ENCODE measurements at regions not wholly inside any gene's neighbourhood (a gene's known extent, or its start where the extent isn't known, plus 50 kb on each side); places are given as distances from the start of the nearest gene placed in this dataset.

DNA sequence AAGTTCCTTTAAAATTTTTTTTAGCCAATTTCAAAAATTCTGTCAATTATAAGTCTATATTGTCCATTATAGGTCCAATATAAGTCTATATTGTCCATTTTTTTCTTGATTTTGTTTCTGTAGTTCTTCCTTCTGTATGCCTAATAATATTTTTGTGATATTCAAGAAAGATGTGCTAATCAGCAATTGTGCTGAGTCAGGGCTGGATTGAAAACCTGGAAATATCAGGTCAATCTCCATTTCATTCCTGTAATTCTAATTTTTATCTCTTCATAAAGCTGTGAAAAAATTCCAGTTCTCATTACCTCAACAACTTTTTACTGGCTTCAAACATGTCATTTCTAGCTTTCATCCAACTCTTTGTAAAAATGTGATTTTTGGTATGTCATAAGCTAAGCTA lies 353.7 kb downstream of the SLITRK6 start:
- no peak for DNase-seq

DNA sequence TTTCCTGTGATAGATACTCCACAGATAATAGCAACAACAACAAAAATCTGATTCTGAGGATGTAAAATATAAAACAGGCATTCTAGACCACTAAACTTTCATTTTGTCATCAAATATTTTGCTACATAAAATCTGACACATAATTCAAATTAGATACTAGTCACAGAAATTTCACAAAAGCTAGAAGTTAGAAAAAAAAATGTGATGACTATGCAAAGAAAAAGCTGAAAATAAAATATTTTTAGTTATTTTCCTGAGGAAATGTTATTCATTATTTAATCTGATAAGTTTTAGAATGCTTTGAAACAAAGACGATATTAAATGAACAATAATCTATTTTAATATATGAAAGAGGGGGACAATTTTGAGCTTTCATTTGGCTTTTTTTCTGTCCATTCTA lies 357.2 kb downstream of the SLITRK6 start:
- DNase-seq = no peak

DNA sequence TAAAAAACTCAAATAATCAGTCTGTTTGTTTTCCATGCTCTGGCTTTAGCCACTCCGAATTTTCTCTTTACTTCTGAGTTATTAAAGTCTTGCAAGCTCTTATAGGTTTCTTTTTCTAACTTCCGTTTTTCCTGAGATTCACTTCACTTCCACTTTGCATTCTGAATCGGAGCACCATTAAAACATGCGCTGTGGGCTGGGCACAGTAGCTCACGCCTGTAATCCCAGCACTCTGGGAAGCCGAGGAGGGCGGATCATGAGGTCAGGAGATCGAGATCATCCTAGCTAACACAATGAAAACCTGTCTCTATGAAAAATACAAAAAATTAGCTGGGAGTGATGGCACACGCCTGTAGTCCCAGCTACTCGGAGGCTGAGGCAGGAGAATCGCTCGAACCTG lies 357.9 kb downstream of the SLITRK6 start:
- DNase-seq = no peak

DNA sequence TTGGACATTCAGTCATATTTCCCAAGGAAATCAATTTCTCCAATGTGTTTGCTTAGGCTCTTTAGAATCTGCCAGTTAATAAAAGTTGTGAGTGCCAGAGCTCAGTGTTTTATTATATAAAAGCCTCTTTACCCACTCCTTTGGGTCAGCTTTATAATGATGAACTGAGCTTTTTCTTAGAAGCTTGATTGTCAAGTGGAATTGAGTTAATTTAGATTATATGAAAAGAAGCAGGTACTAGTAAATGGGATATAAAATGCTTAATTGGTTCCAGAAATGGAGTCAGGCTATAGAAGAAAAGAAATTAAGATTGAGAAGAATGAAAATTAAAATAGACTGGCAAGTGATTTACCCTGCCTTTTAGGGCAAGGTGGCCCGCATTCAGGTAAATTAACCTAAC lies 363.2 kb downstream of the SLITRK6 start:
- DNase-seq = no peak

DNA sequence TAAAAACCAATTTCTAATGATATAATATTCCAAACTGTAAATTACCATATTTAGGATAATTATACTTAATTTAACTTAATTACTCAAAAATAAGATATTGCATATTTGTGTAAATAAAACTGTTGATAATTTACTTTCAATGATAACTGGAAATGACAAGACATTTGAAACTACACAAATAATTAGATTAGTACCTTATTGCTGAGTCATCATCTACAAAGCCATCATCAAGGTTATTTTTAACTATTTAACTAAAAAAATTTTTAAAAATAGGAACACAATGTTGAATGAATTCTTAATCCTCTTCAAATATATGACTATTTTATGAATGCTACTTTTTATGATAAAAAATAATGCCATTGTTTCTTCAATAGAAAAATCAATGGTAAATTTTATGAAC lies 364.3 kb downstream of the SLITRK6 start:
- DNase-seq = no peak

DNA sequence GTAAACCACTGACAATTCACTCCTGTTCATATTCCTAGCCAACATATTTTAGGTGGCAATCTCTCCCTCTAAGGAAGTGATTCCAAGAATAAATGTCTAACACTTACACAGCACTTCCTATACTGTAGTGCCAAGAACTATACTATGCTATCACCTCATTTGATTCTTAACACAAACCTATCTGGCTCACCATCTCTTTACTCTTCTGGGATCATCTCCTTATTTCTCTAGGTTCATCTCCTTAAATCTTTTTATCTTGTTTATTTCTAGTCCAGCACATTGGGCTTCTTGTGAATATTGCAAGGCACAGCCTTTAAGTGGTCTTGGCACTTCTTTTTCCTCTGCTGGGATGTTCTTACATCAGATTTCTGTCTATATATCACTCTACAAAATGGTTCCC lies 366.3 kb downstream of the SLITRK6 start:
- DNase-seq = no peak

DNA sequence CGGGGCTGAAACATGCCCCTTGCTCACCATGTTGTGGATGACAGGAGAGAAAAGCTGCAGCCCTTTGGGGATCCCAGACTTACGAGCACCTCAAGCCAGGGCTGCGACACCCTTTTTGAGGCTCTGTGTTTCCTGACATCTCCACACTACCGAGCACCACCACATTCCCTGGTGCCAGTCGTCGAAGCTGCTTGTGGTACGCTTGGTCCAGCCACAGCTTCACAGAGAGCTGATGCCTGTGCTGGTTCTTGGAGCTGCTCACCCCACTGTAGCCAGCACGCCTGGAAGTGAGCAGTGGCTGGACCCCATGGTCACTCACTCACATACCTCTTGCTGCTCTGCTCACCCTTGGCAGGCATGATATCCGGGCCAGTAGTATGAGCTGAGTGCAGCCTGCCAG lies 367.5 kb downstream of the SLITRK6 start:
- DNase-seq = no peak

DNA sequence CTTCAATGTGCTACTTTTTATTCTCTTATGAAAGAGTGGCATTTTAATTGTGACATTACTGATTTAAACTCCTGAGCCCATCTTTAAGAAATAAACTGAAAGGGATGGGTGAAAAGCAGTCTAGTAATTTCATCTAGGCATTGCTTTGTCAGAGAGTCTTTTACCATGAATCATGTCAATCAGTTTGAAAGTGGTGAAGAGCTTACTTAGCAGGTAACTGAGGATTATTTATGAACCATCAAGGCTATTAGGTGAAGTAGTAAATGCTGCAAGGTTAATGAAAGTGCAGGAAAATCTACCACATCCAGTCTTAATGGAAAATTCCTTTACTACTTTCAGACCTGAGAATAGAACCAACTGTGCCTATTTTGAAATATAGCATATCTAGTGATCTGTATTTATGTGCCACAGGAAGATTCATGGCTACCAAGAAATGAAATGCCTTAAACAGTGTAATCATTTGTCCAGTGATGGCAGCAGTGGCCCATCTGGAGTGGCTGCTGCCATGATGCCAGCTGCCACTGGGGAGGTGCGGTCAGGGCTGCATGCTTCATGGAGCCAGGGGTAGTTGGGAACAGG lies 368.9 kb downstream of the SLITRK6 start:
- no peak for DNase-seq

DNA sequence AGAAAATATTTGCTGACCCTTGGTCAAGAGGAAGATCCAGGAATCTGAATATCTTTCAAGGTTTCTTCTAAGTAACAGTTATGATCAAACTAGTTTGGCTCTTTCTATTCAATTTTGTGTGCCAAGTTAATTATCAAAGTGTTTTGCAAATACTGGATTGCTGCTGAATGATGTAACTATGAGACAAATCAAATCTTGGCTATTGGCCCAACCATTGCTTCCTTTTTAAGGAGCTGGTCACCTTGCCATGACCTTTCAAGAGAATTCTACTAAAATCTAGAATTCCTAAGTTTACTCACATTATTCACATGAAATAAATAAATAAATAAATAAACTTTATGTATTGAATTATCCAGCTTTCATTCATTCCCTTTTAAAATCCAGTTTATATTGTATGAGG lies 371.8 kb downstream of the SLITRK6 start:
- no peak for DNase-seq

DNA sequence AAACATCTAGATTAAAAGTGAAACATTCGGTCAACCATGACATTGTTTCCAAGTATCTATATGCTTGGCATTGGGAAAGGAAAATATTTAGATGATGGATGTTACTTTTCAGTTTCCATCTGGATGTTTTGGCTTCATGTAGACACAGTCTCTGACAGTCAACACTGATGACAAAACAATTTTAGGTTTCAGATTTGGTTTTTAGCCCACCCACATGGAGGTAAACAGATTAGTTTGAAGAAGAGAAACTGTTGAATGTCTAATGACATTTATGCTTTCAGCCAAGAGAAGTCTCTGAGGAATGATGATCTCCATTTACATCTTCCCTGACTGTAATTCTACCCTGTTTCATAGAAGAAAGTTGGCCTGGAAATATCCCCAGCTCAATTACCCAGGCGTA lies 379.1 kb downstream of the SLITRK6 start:
- no peak for DNase-seq

DNA sequence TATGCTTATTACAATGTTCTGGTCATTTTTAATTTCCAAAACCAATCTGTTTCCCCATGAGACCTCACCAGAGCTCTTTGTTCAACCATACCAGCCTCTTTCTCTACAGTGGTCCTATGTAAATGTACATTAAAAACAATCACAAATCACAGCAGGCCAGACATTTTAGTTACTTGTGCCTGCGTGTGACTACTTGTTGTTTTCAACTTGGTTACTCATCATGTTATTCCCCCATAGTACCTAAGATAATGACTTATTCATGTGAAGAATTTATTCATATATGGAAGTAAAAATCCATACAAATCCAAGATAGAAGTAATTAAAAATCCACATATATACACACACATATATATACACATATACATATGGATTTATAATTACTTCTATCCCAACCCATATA lies 379.6 kb downstream of the SLITRK6 start:
- no peak for DNase-seq

DNA sequence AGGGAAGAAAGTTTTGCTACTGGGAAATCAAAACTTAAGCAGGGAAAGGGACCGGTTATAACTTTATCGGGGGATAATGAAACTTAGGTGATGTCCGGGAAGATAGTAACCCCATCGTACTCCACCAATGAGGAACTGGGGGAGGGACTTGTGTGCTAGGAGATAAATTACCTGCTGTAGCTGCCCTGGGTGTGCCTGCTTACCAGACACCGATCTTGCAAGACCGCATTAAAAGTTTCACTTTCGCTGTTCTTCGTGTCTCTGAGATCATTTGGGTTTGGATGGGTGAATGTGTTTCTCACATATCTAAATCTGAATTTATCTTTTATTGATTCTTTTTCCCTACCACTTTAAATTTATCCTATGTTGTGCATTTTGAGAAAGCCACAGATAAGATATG lies 381.4 kb downstream of the SLITRK6 start:
- no peak for DNase-seq

DNA sequence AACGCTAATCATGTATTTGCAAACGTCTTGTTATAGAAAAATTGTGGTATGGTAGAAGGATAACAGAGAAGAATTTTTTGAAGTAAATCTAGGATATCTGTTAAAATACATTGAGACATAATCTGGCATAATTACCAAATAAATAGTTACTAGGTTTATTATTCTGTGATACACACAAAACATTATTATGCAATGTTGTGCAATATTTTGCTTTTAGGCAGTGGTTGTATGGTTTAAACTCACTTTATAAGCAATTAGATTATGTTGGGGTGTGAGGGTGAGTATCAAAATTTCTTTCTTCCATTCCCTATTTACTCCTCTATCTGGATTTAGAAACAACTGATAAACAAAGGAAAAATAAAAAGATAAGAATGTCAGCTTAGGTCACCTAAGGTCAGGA lies 385.6 kb downstream of the SLITRK6 start:
- DNase-seq = no peak

DNA sequence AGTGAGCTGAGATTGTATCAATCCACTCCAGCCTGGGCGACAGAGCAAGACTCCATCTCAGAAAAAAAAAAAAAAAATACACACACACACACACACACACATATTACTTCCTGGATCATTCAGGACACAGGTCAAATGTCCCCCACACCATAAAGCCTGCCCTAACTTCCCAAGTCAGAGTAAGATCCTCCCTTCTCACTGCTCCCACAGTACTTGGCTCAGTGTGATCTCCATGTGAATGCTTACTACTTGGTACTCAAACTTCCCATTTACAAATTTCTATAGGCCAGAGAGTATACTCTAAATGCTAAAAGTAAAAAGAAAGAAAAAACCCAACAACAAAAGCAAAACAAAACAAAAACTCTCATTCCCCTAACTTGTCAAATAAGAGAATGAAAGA lies 386.8 kb downstream of the SLITRK6 start:
- DNase-seq = no peak

DNA sequence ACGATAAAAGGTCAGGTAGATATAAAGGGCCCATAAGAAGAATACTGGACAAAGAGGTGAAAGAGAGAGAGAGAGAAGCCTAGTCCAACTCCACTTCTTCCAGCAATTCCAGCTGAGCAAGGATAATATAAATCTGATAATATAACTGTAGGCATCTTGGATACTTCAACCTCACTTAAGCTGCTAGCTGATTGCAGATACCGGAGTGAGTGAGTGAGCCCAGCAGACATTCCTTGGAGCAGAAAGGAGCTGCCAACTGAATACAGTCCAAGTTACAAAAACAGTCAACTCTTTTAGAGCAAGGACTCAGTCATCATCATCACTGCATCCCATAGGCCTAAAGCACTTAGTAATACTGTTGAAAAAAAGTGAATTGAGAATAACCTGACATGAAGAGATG lies 387.6 kb downstream of the SLITRK6 start:
- DNase-seq = no peak

DNA sequence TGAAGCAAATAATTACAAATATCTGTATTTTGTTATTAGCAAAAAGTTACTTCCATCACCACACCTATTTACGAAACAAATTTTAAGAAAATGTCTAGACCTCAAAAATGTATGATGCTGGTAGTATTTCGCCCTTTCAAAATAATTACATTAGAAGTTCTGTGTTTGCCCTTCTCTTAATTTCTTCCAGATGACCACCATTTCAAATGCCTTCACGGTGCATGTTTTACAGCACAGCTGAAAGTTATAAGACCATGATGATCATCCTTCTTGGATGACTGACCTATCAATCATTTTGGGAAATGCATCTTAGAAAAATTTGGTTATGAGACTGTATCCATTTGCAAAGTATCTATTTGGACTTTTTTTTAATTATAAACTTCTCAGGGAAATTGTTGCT lies 390.8 kb downstream of the SLITRK6 start:
- DNase-seq = no peak

DNA sequence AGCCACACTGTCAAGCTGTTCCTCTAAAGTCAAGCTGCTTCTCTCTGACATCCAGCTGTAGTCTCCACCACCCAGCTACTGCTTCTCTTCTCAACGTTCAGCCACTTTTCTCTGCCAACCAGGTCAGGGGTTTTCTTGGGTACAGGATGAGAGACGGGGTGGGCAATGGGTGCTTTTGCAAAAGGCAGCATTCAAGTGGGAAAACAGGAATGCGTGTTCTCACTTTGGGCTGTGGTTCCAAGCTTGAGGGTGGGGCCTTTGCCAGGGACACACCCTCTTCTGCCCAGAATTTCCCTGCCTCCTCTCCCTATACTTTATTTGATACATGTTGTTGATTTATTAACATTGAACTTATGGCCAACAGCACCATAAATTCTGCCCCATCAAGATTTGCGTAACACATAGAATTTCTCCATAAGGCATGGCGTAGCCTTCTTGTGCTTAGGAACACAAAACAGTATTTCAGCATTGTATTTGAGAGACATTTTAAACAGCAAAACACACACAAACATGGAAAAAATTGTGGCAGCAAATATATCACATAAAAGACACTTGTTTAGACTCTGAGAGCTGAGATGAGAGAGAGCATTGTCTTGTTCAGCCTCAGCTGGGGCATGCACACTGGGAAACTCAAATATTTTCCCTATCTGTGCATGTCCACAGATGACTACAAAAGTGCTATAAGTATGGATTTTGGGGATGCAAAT lies 392.8 kb downstream of the SLITRK6 start:
- DNase-seq = no peak

DNA sequence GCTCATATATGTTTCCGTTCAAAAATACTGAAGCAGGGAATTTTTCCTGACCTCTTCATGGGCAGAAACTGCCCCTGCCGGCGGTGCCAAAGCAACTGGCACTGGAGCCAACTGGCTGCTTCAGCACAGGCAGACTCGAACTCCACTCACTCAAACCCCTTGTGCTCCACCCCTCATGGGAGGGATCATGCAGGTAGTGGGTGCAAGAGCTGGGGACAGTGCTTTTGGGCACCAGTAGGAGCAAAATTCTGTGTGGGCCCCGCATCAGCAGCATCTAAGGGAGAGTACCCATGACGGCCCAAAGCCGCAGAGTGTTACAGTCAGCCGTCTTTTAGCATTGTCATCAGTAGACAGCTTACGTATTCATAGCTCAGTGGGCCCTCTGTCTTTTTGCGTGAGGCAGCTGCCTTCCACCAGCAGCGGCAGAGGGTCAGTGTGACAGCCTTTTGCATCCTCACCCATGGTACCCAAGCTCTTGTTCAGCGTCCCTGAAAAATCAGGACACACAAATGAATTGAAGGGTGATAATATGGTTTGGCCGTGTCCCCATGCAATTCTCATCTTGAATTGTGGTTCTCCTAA lies 393.8 kb downstream of the SLITRK6 start:
- DNase-seq = no peak

DNA sequence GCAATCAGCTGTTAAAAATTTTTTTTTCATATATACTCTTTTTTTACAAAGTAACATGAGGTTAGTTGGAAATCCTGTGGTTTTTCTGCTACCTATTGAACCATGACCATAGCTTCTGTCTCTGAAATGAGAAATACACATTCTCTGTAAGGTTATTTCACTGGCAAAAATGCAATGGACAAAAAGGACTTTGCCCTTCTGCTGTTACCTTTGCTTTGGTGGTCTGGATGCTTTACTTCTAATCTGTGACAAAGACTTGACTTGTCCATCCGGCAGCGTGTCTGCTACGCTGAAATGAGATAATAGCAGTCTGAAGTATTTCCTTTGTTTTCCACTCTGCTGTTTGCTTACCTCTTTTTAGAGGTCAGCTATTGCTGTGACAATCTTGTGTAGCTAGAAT lies 412.8 kb downstream of the SLITRK6 start:
- DNase-seq = no peak

DNA sequence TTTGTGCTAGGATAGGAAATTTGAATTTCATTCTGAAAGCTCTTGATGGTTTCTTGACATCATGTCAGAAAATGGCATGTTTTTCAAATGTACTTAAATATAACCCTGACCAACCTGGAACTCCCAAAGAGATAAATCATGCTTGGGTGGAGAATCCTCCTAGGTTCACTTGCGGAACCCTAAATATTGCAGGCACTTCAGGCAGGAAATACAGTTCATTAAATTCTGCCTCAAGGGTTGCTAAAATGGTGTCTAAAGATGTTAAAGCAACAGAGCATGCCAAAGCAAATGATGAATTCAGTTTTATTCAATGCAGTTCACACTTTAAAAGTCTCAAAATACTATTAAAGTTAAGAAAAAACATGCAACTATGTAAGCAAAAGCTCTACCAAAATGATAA lies 415.9 kb downstream of the SLITRK6 start:
- DNase-seq = no peak

DNA sequence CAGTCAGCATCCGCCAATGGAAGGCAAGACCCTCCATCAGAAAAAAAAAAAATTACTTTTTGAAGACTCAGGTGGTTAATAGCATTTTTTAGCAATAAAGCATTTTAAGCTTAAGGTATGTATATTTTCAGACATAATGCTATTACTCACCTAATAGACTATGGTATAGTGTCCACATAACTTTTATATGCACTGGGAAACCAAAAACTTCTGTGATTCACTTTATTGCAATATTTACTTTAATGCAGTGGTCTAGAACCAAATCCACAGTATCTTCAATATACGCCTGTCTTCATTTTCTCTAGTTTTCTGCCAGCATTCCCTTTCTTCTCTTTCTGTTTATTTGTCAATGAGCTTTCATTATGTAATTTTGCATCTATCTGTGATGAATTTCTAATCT lies 418.1 kb downstream of the SLITRK6 start:
- no peak for DNase-seq

DNA sequence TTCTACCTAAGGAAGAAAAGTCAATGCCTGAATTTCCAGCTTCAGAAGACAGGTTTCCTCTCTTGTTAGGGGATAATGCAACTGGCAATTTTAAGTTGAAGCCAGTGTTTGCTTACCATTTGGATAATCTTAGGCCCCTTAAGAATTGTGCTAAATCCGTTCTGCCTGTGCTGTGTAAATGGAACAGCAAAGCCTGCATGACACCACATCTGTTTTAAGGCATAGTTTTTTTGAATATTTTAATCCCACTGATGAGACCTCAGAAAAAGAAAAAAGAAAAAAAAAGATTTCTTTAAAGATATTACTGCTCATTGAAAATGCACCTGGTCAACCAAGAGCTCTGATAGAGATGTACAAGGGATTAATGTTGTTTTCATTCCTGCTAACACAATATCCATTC lies 419.2 kb downstream of the SLITRK6 start:
- DNase-seq = no peak

DNA sequence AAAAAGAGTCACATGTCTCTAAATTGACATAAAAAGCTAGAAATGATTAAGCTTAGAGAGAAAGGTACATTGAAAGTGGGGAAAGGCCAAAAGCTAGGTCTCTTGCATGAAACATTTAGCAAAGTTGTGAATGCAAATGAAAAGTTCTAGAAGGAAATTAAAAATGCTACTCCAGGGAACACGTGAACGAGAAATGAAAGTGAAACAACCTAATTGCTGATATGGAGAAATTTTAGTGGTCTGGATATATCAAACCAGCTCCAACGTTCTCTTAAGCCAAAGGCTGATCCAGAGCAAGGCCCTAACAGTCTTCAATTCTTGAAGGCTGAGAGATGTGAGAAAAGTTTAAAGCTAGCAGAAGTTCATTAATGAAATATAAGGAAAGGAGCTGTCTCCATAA lies 419.8 kb downstream of the SLITRK6 start:
- no peak for DNase-seq

DNA sequence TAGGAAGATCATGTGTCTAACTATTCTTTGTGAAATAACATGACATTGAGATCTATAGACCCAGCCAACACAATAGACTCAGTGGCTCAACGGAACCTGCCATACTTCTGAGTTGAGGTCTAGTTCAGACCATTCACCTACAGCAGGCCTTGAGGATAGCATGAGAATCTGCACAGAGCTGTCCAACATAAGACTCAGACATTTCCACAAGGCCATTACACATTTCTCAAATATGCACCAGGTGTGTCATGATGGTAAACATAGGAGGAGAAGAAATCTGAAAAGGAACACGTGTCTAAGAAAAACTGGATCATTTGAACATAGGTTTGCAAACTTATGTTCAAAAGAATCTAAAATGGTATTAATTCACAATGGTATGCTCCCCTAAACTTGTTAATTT lies 421.4 kb downstream of the SLITRK6 start:
- no peak for DNase-seq

DNA sequence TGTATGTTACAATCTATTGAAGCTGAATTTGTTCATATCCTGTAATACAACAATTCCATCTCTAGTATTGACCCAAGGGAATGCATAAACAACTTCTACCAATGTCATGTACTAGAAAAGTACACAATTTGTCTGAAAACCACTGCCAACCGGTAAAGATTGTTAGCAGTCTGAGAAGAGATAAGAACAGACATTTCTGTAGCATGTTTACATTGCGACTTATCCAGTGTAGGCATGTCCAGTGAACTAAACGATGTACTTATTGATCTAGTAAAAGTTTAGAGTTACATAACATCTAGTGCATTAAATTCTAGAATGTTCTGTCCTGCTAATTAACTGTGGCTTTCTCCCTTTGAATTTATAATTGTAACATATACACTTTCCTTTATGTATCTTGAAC lies 425.9 kb downstream of the SLITRK6 start:
- DNase-seq = no peak

Data from CD4-positive, alpha-beta T cell treated with Interleukin-12 subunit alpha and Interleukin-12 subunit beta, for 1 hour (primary cell).